H9 (cell line): ENCODE measurements at regions not wholly inside any gene's neighbourhood (a gene's known extent, or its start where the extent isn't known, plus 50 kb on each side); places are given as distances from the start of the nearest gene placed in this dataset.

Source experiments
- DNase-seq: peaks from one replicate; pipeline ENCODE4 v3.0.0-alpha.2; 2017
- H2AFZ ChIP-seq: one replicate; pipeline ENCODE4 v1.6.1; 2013; ENCODE audit warnings: mild to moderate bottlenecking, low read length, control low read depth, moderate library complexity
- H2AK5ac ChIP-seq: 2 replicates; pipeline ENCODE4 v1.6.1; 2013; ENCODE audit warnings: low read length, control low read depth, mixed read lengths; ENCODE audit not compliant: insufficient read length
- H2BK120ac ChIP-seq: one replicate; pipeline ENCODE4 v1.6.1; 2013; ENCODE audit warnings: low read depth, mild to moderate bottlenecking, low read length, control low read depth, inconsistent platforms; ENCODE audit not compliant: poor library complexity, severe bottlenecking
- H2BK12ac ChIP-seq: 2 replicates; pipeline ENCODE4 v1.6.1; 2013; ENCODE audit warnings: low read length, control low read depth, mixed read lengths, low read depth; ENCODE audit not compliant: insufficient read length
- H2BK15ac ChIP-seq: 2 replicates; pipeline ENCODE4 v1.6.1; 2013; ENCODE audit warnings: low read depth, low read length, control low read depth
- H2BK20ac ChIP-seq: one replicate; pipeline ENCODE4 v1.6.1; 2013; ENCODE audit warnings: low read depth, mild to moderate bottlenecking, low read length, control low read depth, inconsistent platforms; ENCODE audit not compliant: poor library complexity, severe bottlenecking
- H2BK5ac ChIP-seq: 2 replicates; pipeline ENCODE4 v1.6.1; 2013; ENCODE audit warnings: low read length, control low read depth, mixed read lengths; ENCODE audit not compliant: insufficient read length
- H3K14ac ChIP-seq: 2 replicates; pipeline ENCODE4 v1.6.1; 2013; ENCODE audit warnings: low read length, control low read depth; ENCODE audit not compliant: insufficient read depth
- H3K18ac ChIP-seq: 2 replicates; pipeline ENCODE4 v1.6.1; 2013; ENCODE audit warnings: low read depth, mild to moderate bottlenecking, mixed read lengths, low read length, control low read depth; ENCODE audit not compliant: insufficient read length
- H3K23ac ChIP-seq: 2 replicates; pipeline ENCODE4 v1.6.1; 2013; ENCODE audit warnings: low read length, control low read depth, mixed read lengths, low read depth; ENCODE audit not compliant: insufficient read length
- H3K23me2 ChIP-seq: 2 replicates; pipeline ENCODE4 v1.6.1; 2013; ENCODE audit warnings: low read depth, mild to moderate bottlenecking, mixed read lengths, low read length, control low read depth; ENCODE audit not compliant: insufficient read length, poor library complexity, severe bottlenecking
- H3K27ac ChIP-seq: 2 replicates; pipeline ENCODE4 v1.5.1; 2013; ENCODE audit warnings: low read length, control low read depth, mixed read lengths, low read depth; ENCODE audit not compliant: insufficient read length
- H3K27me3 ChIP-seq: 2 replicates; pipeline ENCODE4 v1.6.1; 2013; ENCODE audit warnings: low read length, control low read depth, inconsistent platforms; ENCODE audit not compliant: insufficient read depth
- H3K4ac ChIP-seq: 2 replicates; pipeline ENCODE4 v1.6.1; 2013; ENCODE audit warnings: low read depth, mild to moderate bottlenecking, control low read depth, inconsistent platforms, low read length, moderate library complexity
- H3K4me1 ChIP-seq: 2 replicates; pipeline ENCODE4 v1.6.1; 2013; ENCODE audit warnings: low read length, control low read depth, inconsistent platforms; ENCODE audit not compliant: insufficient read depth
- H3K4me2 ChIP-seq: 2 replicates; pipeline ENCODE4 v1.6.1; 2013; ENCODE audit warnings: low read length, control low read depth, mixed read lengths; ENCODE audit not compliant: insufficient read length, insufficient read depth
- H3K56ac ChIP-seq: 2 replicates; pipeline ENCODE4 v1.6.1; 2013; ENCODE audit warnings: low read depth, mild to moderate bottlenecking, mixed read lengths, low read length, control low read depth; ENCODE audit not compliant: insufficient read length
- H3K79me1 ChIP-seq: 2 replicates; pipeline ENCODE4 v1.6.1; 2013; ENCODE audit warnings: low read depth, mild to moderate bottlenecking, moderate library complexity, low read length, control low read depth, inconsistent platforms; ENCODE audit not compliant: insufficient read depth, poor library complexity, severe bottlenecking
- H3K79me2 ChIP-seq: 2 replicates; pipeline ENCODE4 v1.6.1; 2013; ENCODE audit warnings: low read length, control low read depth, inconsistent platforms; ENCODE audit not compliant: insufficient read depth
- H3K9ac ChIP-seq: 2 replicates; pipeline ENCODE4 v1.6.1; 2013; ENCODE audit warnings: low read length, control low read depth, mixed read lengths; ENCODE audit not compliant: insufficient read length; ENCODE audit errors: extremely low read depth
- H3K9me3 ChIP-seq: one replicate; pipeline ENCODE4 v1.6.1; 2013; ENCODE audit warnings: low read depth, low read length, inconsistent platforms; ENCODE audit not compliant: control insufficient read depth
- H3T11ph ChIP-seq: one replicate; pipeline ENCODE4 v1.6.1; 2013; ENCODE audit warnings: mild to moderate bottlenecking, low read length, control low read depth, inconsistent platforms
- H4K20me1 ChIP-seq: one replicate; pipeline ENCODE4 v1.6.1; 2013; ENCODE audit not compliant: control insufficient read depth, insufficient read length, insufficient read depth
- H4K5ac ChIP-seq: 2 replicates; pipeline ENCODE4 v1.6.1; 2013; ENCODE audit warnings: low read depth, mild to moderate bottlenecking, mixed read lengths, low read length, control low read depth; ENCODE audit not compliant: insufficient read length
- H4K8ac ChIP-seq: replicated peaks from 2 replicates; pipeline ENCODE4 v1.6.1; 2013; ENCODE audit warnings: low read length, control low read depth, mixed read lengths, low read depth; ENCODE audit not compliant: insufficient read length
- H4K91ac ChIP-seq: 2 replicates; pipeline ENCODE4 v1.6.1; 2013; ENCODE audit warnings: low read depth, mild to moderate bottlenecking, moderate library complexity, mixed read lengths, low read length, control low read depth; ENCODE audit not compliant: insufficient read length
- H3K27ac Mint-ChIP-seq, 3 experiments: 2 replicates in 2 of 3; 3 replicates in 1 of 3; pipeline ENCODE4 v1.8.0; 2020 to 2021; ENCODE audit warnings: mixed read lengths in 3 of 3, mild to moderate bottlenecking in 1 of 3, moderate library complexity in 1 of 3
- H3K27me3 Mint-ChIP-seq: 2 replicates; pipeline ENCODE4 v1.8.0; 2021; ENCODE audit warnings: low read depth, mild to moderate bottlenecking, moderate library complexity, mixed read lengths
- H3K36me3 Mint-ChIP-seq, 3 experiments: 2 replicates in 2 of 3; 3 replicates in 1 of 3; pipeline ENCODE4 v1.8.0; 2020 to 2021; ENCODE audit warnings: low read depth in 3 of 3, mixed read lengths in 3 of 3; ENCODE audit not compliant: insufficient read depth in 1 of 3
- H3K4me1 Mint-ChIP-seq, 2 experiments: 2 replicates each; pipeline ENCODE4 v1.8.0; 2020; ENCODE audit warnings: mixed read lengths in 2 of 2
- H3K4me3 Mint-ChIP-seq, 2 experiments: 2 replicates in 1 of 2; 3 replicates in 1 of 2; pipeline ENCODE4 v1.8.0; 2020 to 2021; ENCODE audit warnings: mild to moderate bottlenecking in 2 of 2, mixed read lengths in 2 of 2, moderate library complexity in 1 of 2
- H3K9me3 Mint-ChIP-seq, 2 experiments: 2 replicates in 1 of 2; 3 replicates in 1 of 2; pipeline ENCODE4 v1.8.0; 2020; ENCODE audit warnings: mild to moderate bottlenecking in 2 of 2, mixed read lengths in 2 of 2, moderate library complexity in 1 of 2
- WGBS: extraction: QIAGEN DNeasy Blood & Tissue Kit; methylation state at CpG from one replicate; pipeline ENCODE4 v1.1.7; 2013; ENCODE audit warnings: missing lambda C conversion rate, low lambda C conversion rate, mixed read lengths; ENCODE audit not compliant: insufficient read length; ENCODE audit errors: extremely low coverage; 5-methylcytosine and 5-hydroxymethylcytosine counted together
- TF ChIP-seq, protein P1 (sequence below): fragments of 200-600 bp; sonication (generic); conservative IDR thresholded peaks from 3 replicates; pipeline ENCODE4 v1.8.0; 2021; ENCODE audit warnings: antibody characterized with exemption, mild to moderate bottlenecking

DNA sequence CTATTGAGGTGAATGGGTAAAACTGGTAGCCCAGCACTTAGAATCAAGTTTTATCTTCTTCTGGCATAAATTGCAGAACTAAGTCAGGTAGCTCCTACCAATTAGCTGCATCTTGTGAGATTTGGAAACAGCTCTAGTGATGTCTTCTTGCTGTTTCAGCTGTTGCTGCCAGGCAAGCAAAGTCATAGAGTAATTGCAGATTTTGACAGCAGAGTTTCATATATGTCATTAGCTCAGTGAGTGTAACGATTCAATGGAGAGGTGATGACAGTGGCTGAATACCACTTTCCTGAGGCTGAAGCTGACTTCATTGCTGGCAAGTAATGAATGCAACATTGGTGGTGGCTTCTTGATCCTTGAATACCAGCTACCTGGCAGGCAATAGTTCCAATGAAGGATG is 1109.7 kb upstream of the CDH18 start:
- WGBS: no CpG with 5 or more reads among the region's 1 CpG
- H2BK20ac ChIP-seq: no peak overlapping the region
- DNase-seq: no peak
- no peak overlapping the region for H2BK15ac ChIP-seq
- no peaks in the 10 kb centered on the region for H3K4me1 Mint-ChIP-seq
- no peak overlapping the region for H3K27ac ChIP-seq
- H3K79me1 ChIP-seq: no peaks in the 10 kb centered on the region
- H3K4ac ChIP-seq: no peak overlapping the region
- no peak overlapping the region for H3K4me3 Mint-ChIP-seq
- no peak overlapping the region for H4K8ac ChIP-seq
- H4K20me1 ChIP-seq: no peaks in the 10 kb centered on the region
- no peak overlapping the region for H2BK5ac ChIP-seq
- no peaks in the 10 kb centered on the region for H3K27me3 ChIP-seq
- H4K91ac ChIP-seq: no peak overlapping the region
- no peaks in the 10 kb centered on the region for H3K79me2 ChIP-seq
- H4K5ac ChIP-seq: no peak overlapping the region
- no peak overlapping the region for H3K23ac ChIP-seq
- H3K23me2 ChIP-seq: no peaks in the 10 kb centered on the region
- H3K18ac ChIP-seq: no peak overlapping the region
- no peaks in the 10 kb centered on the region for H3K4me1 ChIP-seq
- H3K27me3 Mint-ChIP-seq: no peaks in the 10 kb centered on the region
- no peaks in the 10 kb centered on the region for H3K9me3 ChIP-seq
- no peaks in the 10 kb centered on the region; a peak in 2 of 5 replicates for H3K9me3 Mint-ChIP-seq
- TF ChIP-seq, protein P1, sequence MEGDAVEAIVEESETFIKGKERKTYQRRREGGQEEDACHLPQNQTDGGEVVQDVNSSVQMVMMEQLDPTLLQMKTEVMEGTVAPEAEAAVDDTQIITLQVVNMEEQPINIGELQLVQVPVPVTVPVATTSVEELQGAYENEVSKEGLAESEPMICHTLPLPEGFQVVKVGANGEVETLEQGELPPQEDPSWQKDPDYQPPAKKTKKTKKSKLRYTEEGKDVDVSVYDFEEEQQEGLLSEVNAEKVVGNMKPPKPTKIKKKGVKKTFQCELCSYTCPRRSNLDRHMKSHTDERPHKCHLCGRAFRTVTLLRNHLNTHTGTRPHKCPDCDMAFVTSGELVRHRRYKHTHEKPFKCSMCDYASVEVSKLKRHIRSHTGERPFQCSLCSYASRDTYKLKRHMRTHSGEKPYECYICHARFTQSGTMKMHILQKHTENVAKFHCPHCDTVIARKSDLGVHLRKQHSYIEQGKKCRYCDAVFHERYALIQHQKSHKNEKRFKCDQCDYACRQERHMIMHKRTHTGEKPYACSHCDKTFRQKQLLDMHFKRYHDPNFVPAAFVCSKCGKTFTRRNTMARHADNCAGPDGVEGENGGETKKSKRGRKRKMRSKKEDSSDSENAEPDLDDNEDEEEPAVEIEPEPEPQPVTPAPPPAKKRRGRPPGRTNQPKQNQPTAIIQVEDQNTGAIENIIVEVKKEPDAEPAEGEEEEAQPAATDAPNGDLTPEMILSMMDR: no peak
- H3K9ac ChIP-seq: no peak overlapping the region
- H2AK5ac ChIP-seq: no peak overlapping the region
- no peak overlapping the region for H3K14ac ChIP-seq
- H3K36me3 Mint-ChIP-seq: no peaks in the 10 kb centered on the region
- H3T11ph ChIP-seq: no peak overlapping the region
- H2BK12ac ChIP-seq: no peak overlapping the region
- H3K27ac Mint-ChIP-seq: no peak overlapping the region
- H3K56ac ChIP-seq: no peak overlapping the region
- H2AFZ ChIP-seq: no peak overlapping the region
- H2BK120ac ChIP-seq: no peak overlapping the region
- H3K4me2 ChIP-seq: no peak overlapping the region
